ENCODE measurements at regions not wholly inside any gene's neighbourhood (a gene's known extent, or its start where the extent isn't known, plus 50 kb on each side); places are given as distances from the start of the nearest gene placed in this dataset.
A peak's percentile ranks its signal among the peaks of the same experiment; 100 is the strongest.
"Not testable (repeated sequence)": the region's sequence is repeated elsewhere in the genome, so short reads cannot be mapped to it uniquely, and the experiment has no call there.

DNA sequence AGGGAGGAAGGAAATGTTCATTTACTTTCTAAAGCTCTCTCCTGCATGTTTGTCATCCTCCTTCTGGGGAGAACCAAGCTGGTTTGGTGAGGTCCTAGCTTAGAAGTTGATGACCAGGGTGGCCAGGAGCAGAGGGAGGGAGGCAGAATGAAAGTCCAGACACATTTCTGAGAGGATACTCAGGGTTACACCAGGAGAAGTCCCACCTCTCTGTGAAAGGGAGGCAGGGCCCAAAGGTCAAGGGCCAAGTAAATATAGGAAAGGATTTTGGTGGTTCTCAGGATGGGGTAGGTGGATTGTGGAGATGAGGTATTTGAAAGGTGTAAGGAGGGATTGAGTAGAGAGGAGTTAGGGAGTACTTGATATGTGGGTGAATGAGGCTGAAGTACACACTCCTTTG, 58.0 kb upstream of the FBXO11 start:
- no peak for DNase-seq (ENCODE audit: low read depth)
- TF ChIP-seq, protein P1, sequence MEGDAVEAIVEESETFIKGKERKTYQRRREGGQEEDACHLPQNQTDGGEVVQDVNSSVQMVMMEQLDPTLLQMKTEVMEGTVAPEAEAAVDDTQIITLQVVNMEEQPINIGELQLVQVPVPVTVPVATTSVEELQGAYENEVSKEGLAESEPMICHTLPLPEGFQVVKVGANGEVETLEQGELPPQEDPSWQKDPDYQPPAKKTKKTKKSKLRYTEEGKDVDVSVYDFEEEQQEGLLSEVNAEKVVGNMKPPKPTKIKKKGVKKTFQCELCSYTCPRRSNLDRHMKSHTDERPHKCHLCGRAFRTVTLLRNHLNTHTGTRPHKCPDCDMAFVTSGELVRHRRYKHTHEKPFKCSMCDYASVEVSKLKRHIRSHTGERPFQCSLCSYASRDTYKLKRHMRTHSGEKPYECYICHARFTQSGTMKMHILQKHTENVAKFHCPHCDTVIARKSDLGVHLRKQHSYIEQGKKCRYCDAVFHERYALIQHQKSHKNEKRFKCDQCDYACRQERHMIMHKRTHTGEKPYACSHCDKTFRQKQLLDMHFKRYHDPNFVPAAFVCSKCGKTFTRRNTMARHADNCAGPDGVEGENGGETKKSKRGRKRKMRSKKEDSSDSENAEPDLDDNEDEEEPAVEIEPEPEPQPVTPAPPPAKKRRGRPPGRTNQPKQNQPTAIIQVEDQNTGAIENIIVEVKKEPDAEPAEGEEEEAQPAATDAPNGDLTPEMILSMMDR (IDR thresholded peaks at IDR 0.05; ENCODE audit: insufficient read depth, low read length) = no peak
- H3K4me3 ChIP-seq (ENCODE audit: low read depth, low read length) = no peak overlapping the region

DNA sequence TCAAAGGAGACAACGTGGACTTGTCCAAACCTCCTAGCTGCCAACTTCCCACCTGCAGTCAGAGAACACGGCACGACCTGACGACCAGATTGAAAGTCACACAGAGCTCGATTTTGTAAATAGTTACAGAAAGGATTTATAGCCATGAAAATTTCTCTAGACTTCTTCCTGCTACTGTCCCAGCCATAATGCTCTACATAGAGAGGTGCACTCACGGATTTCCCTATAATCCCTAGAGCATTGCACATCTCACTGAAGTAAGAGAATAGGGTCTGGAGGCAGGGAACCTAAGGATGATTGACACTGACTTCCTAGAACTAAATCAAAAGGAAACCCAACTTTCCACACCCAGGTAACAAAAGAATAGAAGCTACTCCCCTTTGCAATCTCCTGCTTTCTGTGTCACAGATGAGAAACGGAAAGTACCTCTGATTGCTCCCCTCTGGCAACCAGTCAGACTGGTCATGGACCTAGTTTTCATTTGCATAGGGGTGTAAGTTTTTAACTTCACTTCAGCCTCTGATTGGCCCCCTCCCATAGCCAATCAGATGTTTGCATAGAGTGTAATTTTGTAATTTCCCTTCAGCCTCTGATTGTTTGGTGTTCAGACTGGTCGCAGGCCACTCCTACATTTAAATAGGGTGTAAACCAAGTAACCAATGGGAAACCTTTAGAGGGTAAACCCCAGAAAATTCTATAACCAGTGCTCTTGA, 58.6 kb upstream of the FBXO11 start:
- TF ChIP-seq, protein P1 (IDR thresholded peaks at IDR 0.05; ENCODE audit: insufficient read depth, low read length) = no peak
- no peak for DNase-seq (ENCODE audit: low read depth)
- no peak overlapping the region for H3K4me3 ChIP-seq (ENCODE audit: low read depth, low read length)

DNA sequence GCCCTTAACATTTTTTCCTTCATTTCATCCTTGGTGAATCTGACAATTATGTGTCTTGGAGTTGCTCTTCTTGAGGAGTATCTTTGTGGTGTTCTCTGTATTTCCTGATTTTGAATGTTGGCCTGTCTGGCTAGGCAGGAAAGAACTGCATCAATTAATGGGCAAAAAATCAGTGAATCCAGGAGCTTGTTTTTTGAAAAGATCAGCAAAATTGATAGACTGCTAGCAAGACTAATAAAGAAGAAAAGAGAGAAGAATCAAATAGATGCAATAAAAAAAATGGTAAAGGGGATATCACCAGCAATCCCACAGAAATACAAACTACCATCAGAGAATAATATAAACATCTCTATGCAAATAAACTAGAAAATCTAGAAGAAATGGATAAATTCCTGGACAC, 70.4 kb upstream of the FBXO11 start:
- not testable (repeated sequence) for DNase-seq (ENCODE audit: low read depth); H3K4me3 ChIP-seq (ENCODE audit: low read depth, low read length)

DNA sequence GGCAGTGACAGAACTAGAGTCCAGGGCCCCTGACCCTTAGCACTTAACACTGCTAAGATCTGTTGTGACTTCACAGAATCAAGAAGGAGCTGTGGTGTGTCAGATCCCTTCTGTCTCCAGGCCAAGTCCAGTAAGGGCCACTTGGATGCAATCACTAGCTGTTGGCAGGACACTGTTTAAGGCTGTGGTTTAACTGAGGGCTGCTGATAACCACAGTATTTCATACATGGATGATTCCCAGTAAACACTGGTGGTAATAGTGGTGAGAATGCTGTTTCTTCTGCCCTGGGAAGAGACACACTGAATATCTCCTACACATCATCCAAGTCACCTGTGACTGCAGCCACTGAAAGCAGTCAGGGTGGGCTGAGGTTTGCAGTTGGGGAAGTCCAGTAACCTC, 77.7 kb upstream of the FBXO11 start:
- peak; percentile 15 for DNase-seq (ENCODE audit: low read depth)
- H3K4me3 ChIP-seq (ENCODE audit: low read depth, low read length) = no peak overlapping the region
- TF ChIP-seq, protein P1 (IDR thresholded peaks at IDR 0.05; ENCODE audit: insufficient read depth, low read length) = no peak

DNA sequence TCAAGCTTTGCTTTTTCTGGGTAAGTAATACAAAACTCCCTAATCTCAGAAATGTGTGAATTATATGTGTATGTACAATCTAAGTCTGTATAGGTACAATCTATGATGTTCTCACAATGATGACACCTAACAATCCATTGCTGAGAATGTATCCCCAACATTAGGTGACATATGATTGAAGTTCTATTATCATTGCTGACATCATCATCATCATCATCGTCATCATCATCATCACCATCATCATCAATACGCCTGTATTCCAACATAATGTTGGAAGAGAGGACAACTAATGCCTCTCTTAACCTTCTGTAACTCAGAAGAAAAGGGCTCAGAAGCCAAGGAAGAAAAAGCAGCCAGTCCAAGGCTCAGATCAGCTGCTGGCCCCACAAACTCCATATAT, 84.2 kb upstream of the FBXO11 start:
- TF ChIP-seq, protein P1 (IDR thresholded peaks at IDR 0.05; ENCODE audit: insufficient read depth, low read length) = no peak
- H3K4me3 ChIP-seq (ENCODE audit: low read depth, low read length) = no peak overlapping the region
- no peak for DNase-seq (ENCODE audit: low read depth)

- TF ChIP-seq, protein P1 (IDR thresholded peaks at IDR 0.05; ENCODE audit: insufficient read depth, low read length) = no peak
- no peak for DNase-seq (ENCODE audit: low read depth)
- no peak overlapping the region for H3K4me3 ChIP-seq (ENCODE audit: low read depth, low read length)
Observed at GRCh38 chr2:47992671-47993070, 86.4 kb upstream of the FBXO11 start.

- TF ChIP-seq, protein P1 (IDR thresholded peaks at IDR 0.05; ENCODE audit: insufficient read depth, low read length) = no peak
- H3K4me3 ChIP-seq (ENCODE audit: low read depth, low read length) = no peak overlapping the region
- DNase-seq (ENCODE audit: low read depth) = no peak
Observed at GRCh38 chr2:47996808-47997207, 90.5 kb upstream of the FBXO11 start.

Measured in fibroblast of the aortic adventitia (primary cell).